ENCODE measurements at regions not wholly inside any gene's neighbourhood (a gene's known extent, or its start where the extent isn't known, plus 50 kb on each side); places are given as distances from the start of the nearest gene placed in this dataset.
"Not testable (repeated sequence)": the region's sequence is repeated elsewhere in the genome, so short reads cannot be mapped to it uniquely, and the experiment has no call there.

GRCh38 chr11:122578171-122578825, 77.2 kb upstream of the UBASH3B start:
- no peaks in the 10 kb centered on the region for H3K36me3 ChIP-seq
- DNase-seq (ENCODE audit: low read depth in 1 of 2, low spot score in 1 of 2), result no peak
- no peak overlapping the region for H3K27ac ChIP-seq
- H3K4me3 ChIP-seq, result no peak overlapping the region
- TF ChIP-seq, protein P1, sequence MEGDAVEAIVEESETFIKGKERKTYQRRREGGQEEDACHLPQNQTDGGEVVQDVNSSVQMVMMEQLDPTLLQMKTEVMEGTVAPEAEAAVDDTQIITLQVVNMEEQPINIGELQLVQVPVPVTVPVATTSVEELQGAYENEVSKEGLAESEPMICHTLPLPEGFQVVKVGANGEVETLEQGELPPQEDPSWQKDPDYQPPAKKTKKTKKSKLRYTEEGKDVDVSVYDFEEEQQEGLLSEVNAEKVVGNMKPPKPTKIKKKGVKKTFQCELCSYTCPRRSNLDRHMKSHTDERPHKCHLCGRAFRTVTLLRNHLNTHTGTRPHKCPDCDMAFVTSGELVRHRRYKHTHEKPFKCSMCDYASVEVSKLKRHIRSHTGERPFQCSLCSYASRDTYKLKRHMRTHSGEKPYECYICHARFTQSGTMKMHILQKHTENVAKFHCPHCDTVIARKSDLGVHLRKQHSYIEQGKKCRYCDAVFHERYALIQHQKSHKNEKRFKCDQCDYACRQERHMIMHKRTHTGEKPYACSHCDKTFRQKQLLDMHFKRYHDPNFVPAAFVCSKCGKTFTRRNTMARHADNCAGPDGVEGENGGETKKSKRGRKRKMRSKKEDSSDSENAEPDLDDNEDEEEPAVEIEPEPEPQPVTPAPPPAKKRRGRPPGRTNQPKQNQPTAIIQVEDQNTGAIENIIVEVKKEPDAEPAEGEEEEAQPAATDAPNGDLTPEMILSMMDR (IDR thresholded peaks at IDR 0.05; ENCODE audit: low read depth, low read length), result no peak
- H3K4me1 ChIP-seq (ENCODE audit: low read depth), result no peaks in the 10 kb centered on the region
- H3K27me3 ChIP-seq, result no peaks in the 10 kb centered on the region
- no peaks in the 10 kb centered on the region for H3K9me3 ChIP-seq (ENCODE audit: low read depth)

- Histone ChIP-seq H3K9me3 (ENCODE audit: low read depth) (no peaks in the 10 kb centered on the region), H3K27me3 (no peaks in the 10 kb centered on the region), H3K27ac (no peak overlapping the region), H3K4me3 (no peak overlapping the region), H3K4me1 (ENCODE audit: low read depth) (no peaks in the 10 kb centered on the region), H3K36me3 (no peaks in the 10 kb centered on the region)
- DNase-seq (ENCODE audit: low read depth in 1 of 2, low spot score in 1 of 2), result no peak
- TF ChIP-seq, protein P1 (IDR thresholded peaks at IDR 0.05; ENCODE audit: low read depth, low read length), result no peak
Observed at GRCh38 chr11:122572592-122572991, 82.9 kb upstream of the UBASH3B start.

GRCh38 chr11:122563761-122564160, 91.8 kb upstream of the UBASH3B start:
- H3K4me1 ChIP-seq (ENCODE audit: low read depth), result no peaks in the 10 kb centered on the region
- H3K27ac ChIP-seq, result no peak overlapping the region
- DNase-seq (ENCODE audit: low read depth in 1 of 2, low spot score in 1 of 2), result no peak
- H3K27me3 ChIP-seq, result no peaks in the 10 kb centered on the region
- no peaks in the 10 kb centered on the region for H3K36me3 ChIP-seq
- no peak overlapping the region for H3K4me3 ChIP-seq
- TF ChIP-seq, protein P1 (IDR thresholded peaks at IDR 0.05; ENCODE audit: low read depth, low read length), result no peak
- no peaks in the 10 kb centered on the region for H3K9me3 ChIP-seq (ENCODE audit: low read depth)

- H3K4me3 ChIP-seq, result no peak overlapping the region
- H3K27me3 ChIP-seq, result no peaks in the 10 kb centered on the region
- no peaks in the 10 kb centered on the region for H3K36me3 ChIP-seq
- H3K27ac ChIP-seq, result no peak overlapping the region
- TF ChIP-seq, protein P1 (IDR thresholded peaks at IDR 0.05; ENCODE audit: low read depth, low read length), result no peak
- no peaks in the 10 kb centered on the region for H3K4me1 ChIP-seq (ENCODE audit: low read depth)
- DNase-seq (ENCODE audit: low read depth in 1 of 2, low spot score in 1 of 2), result peak in 1 of 2 donors; percentile 8
- H3K9me3 ChIP-seq (ENCODE audit: low read depth), result no peaks in the 10 kb centered on the region
Observed at GRCh38 chr11:122559734-122560382, 95.7 kb upstream of the UBASH3B start.

DNA sequence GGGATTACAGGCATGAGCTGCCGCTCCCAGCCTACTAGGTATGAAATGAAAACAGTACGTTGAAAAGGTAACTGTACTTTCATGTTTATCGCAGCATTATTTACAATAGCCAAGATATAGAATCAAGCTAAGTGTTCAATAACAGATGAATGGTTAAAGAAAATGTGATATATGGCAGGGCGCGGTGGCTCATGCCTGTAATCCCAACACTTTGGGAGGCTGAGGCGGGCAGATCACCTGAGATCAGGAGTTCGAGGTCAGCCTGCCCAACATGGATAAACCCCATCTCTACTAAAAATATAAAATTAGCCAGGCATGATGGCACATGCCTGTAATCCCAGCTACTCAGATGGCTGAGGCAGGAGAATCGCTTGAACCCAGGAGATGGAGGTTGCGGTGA, 96.3 kb upstream of the UBASH3B start:
- H3K9me3 ChIP-seq (ENCODE audit: low read depth); DNase-seq (ENCODE audit: low read depth in 1 of 2, low spot score in 1 of 2); H3K36me3 ChIP-seq; H3K27ac ChIP-seq; H3K4me1 ChIP-seq (ENCODE audit: low read depth); H3K27me3 ChIP-seq; H3K4me3 ChIP-seq: not testable (repeated sequence)

DNA sequence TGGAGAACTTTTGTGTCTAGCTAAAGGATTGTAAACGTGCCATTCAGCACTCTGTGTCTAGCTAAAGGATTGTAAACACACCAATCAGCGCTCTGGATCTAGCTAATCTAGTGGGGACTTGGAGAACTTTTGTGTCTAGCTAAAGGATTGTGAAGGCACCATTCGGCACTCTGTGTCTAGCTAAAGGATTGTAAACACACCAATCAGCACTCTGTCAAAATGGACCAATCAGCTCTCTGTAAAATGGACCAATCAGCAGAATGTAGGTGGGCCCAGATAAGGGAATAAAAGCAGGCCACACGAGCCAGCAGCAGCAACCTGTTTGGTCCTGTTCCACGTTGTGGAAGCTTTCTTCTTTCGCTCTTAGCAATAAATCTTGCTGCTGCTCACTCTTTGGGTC, 98.4 kb upstream of the UBASH3B start:
- not testable (repeated sequence) for H3K4me3 ChIP-seq; H3K27me3 ChIP-seq; H3K9me3 ChIP-seq (ENCODE audit: low read depth); H3K4me1 ChIP-seq (ENCODE audit: low read depth); H3K27ac ChIP-seq; H3K36me3 ChIP-seq; DNase-seq (ENCODE audit: low read depth in 1 of 2, low spot score in 1 of 2)

Data from cardiac muscle cell (in vitro differentiated cells and primary cell).